Fibroblast of pulmonary artery (primary cell): ENCODE measurements at regions not wholly inside any gene's neighbourhood (a gene's known extent, or its start where the extent isn't known, plus 50 kb on each side); places are given as distances from the start of the nearest gene placed in this dataset.

Experiments
- DNase-seq: peaks from one replicate; pipeline ENCODE4 v3.0.0-alpha.2; 2010; ENCODE audit warnings: low read depth
- H3K4me3 ChIP-seq: replicated peaks from 2 replicates; pipeline ENCODE4 v1.5.1; 2011; ENCODE audit warnings: low read depth, mild to moderate bottlenecking, control low read depth, low read length, moderate library complexity
- CTCF ChIP-seq: IDR thresholded peaks from 2 replicates; pipeline ENCODE4 v1.5.1; 2011; ENCODE audit warnings: mild to moderate bottlenecking, control low read depth, low read length, inconsistent platforms; ENCODE audit errors: missing control alignments

GRCh38 chr6:144898741-144899140 lies 613.6 kb downstream of the UTRN start:
- no peak for DNase-seq
- no peak for TF ChIP-seq CTCF
- H3K4me3 ChIP-seq, result no peak overlapping the region

- no peak overlapping the region for H3K4me3 ChIP-seq
- peak; percentile 56 for DNase-seq
- no peak for TF ChIP-seq CTCF
Measured at GRCh38 chr6:144899161-144899560, 614.0 kb downstream of the UTRN start.

- no peak overlapping the region for H3K4me3 ChIP-seq
- DNase-seq, result no peak
- no peak for TF ChIP-seq CTCF
Measured at GRCh38 chr6:144901412-144901811, 616.3 kb downstream of the UTRN start.

DNA sequence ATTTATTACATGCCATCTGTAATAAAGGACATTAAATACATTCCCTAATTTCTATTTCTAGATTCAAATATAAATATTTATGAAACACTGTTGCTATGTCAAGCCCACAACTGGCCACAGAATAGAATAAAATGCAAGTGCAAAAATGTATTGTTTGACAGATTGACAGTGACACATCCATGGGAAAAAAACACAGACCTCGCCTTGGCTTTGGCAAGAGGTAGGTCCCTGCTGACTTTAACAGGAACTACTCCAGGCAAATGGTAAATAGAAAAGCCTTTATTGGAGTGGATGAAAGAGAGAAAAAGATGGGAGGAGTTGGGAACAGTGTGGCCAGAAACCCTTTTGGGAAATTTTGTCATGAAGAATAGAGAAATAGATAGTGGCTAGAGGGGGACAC lies 622.9 kb downstream of the UTRN start:
- no peak overlapping the region for H3K4me3 ChIP-seq
- TF ChIP-seq CTCF, result no peak
- DNase-seq, result no peak

- no peak for DNase-seq
- no peak for TF ChIP-seq CTCF
- H3K4me3 ChIP-seq, result no peak overlapping the region
Measured at GRCh38 chr6:144909753-144910285, 624.7 kb downstream of the UTRN start.

GRCh38 chr6:144911322-144911721 lies 626.2 kb downstream of the UTRN start:
- H3K4me3 ChIP-seq, result no peak overlapping the region
- no peak for TF ChIP-seq CTCF
- no peak for DNase-seq

- TF ChIP-seq CTCF, result no peak
- DNase-seq, result peak; percentile 38
- H3K4me3 ChIP-seq, result no peak overlapping the region
Measured at GRCh38 chr6:144912474-144912873, 627.3 kb downstream of the UTRN start.
